Calu3 (cell line): ENCODE measurements at regions not wholly inside any gene's neighbourhood (a gene's known extent, or its start where the extent isn't known, plus 50 kb on each side); places are given as distances from the start of the nearest gene placed in this dataset.

ENCODE experiments used
- BruUV-seq: library from RNA; stranded (reverse); fragments of 400-500 nt; replicated peaks from 2 replicates; lab custom pipeline; 2021; lab: Mats Ljungman, UMichigan
- CTCF ChIA-PET: fragments of 300-600 bp; sonication (Branson Sonifier 250); formaldehyde crosslinking; loops from one replicate; lab custom pipeline; 2022; ENCODE audit warnings: antibody characterized with exemption; lab: Charles Lee
- DNase-seq: peaks from one replicate; pipeline ENCODE4 v3.0.0; 2022
- H3K27ac Mint-ChIP-seq: one replicate; pipeline ENCODE4 v1.8.0; 2022; ENCODE audit warnings: mixed read lengths; ENCODE audit not compliant: unreplicated experiment
- H3K27me3 Mint-ChIP-seq: one replicate; pipeline ENCODE4 v1.8.0; 2022; ENCODE audit warnings: mixed read lengths; ENCODE audit not compliant: unreplicated experiment
- H3K36me3 Mint-ChIP-seq: one replicate; pipeline ENCODE4 v1.8.0; 2022; ENCODE audit warnings: mild to moderate bottlenecking, moderate library complexity, mixed read lengths; ENCODE audit not compliant: insufficient read depth, unreplicated experiment
- H3K4me1 Mint-ChIP-seq: one replicate; pipeline ENCODE4 v1.8.0; 2022; ENCODE audit warnings: mild to moderate bottlenecking, low read depth, mixed read lengths; ENCODE audit not compliant: unreplicated experiment
- H3K4me3 Mint-ChIP-seq: one replicate; pipeline ENCODE4 v1.8.0; 2022; ENCODE audit warnings: mild to moderate bottlenecking, low read depth, moderate library complexity, mixed read lengths; ENCODE audit not compliant: unreplicated experiment
- H3K9me3 Mint-ChIP-seq: one replicate; pipeline ENCODE4 v1.8.0; 2022; ENCODE audit warnings: low read depth, mixed read lengths; ENCODE audit not compliant: unreplicated experiment
- CTCF ChIP-seq: fragments of 200-600 bp; IDR thresholded peaks from one replicate; pipeline ENCODE4 v1.8.0; 2022; ENCODE audit warnings: antibody characterized with exemption; ENCODE audit not compliant: unreplicated experiment
- intact Hi-C: fragments of 100-400 bp; cut with micrococcal nuclease; formaldehyde crosslinking; loops from one replicate; pipeline ENCODE4 v1.10.0; 2022; ENCODE audit not compliant: unreplicated experiment

- Mint-ChIP-seq H3K4me1 (no peaks in the 10 kb centered on the region), H3K27me3 (no peaks in the 10 kb centered on the region), H3K36me3 (no peaks in the 10 kb centered on the region), H3K27ac (no peak overlapping the region), H3K9me3 (no peaks in the 10 kb centered on the region), H3K4me3 (no peak overlapping the region)
- CTCF ChIA-PET, result no interaction called here
- DNase-seq, result no peak
- no TSS peak for BruUV-seq
- intact Hi-C loops, result no loop called here
- no peak for TF ChIP-seq CTCF
Measured at GRCh38 chr13:72634859-72635258, 92.6 kb downstream of the MZT1 start.

- DNase-seq, result no peak
Measured at GRCh38 chr13:72622546-72622945, 104.9 kb downstream of the MZT1 start.

GRCh38 chr13:72620874-72621273 lies 106.6 kb downstream of the MZT1 start:
- no peaks in the 10 kb centered on the region for H3K4me1 Mint-ChIP-seq
- no peaks in the 10 kb centered on the region for H3K9me3 Mint-ChIP-seq
- DNase-seq, result no peak
- H3K27me3 Mint-ChIP-seq, result no peaks in the 10 kb centered on the region
- H3K27ac Mint-ChIP-seq, result no peak overlapping the region
- CTCF ChIA-PET, result no interaction called here
- no peak overlapping the region for H3K4me3 Mint-ChIP-seq
- no peak for TF ChIP-seq CTCF
- no TSS peak for BruUV-seq
- intact Hi-C loops, result no loop called here
- H3K36me3 Mint-ChIP-seq, result no peaks in the 10 kb centered on the region

More at GRCh38 chr13:72622546-72622945, 104.9 kb downstream of the MZT1 start:
- intact Hi-C loops, result no loop called here
- no peak for TF ChIP-seq CTCF
- Mint-ChIP-seq H3K36me3 (no peaks in the 10 kb centered on the region), H3K4me1 (no peaks in the 10 kb centered on the region), H3K27ac (no peak overlapping the region), H3K9me3 (no peaks in the 10 kb centered on the region), H3K27me3 (no peaks in the 10 kb centered on the region), H3K4me3 (no peak overlapping the region)
- no TSS peak for BruUV-seq
- CTCF ChIA-PET, result no interaction called here

GRCh38 chr13:72617951-72618350 lies 109.5 kb downstream of the MZT1 start:
- no TSS peak for BruUV-seq
- CTCF ChIA-PET, result no interaction called here
- DNase-seq, result no peak
- Mint-ChIP-seq H3K9me3 (no peaks in the 10 kb centered on the region), H3K4me3 (no peak overlapping the region), H3K36me3 (no peaks in the 10 kb centered on the region), H3K27me3 (no peaks in the 10 kb centered on the region), H3K27ac (no peak overlapping the region), H3K4me1 (no peaks in the 10 kb centered on the region)
- no peak for TF ChIP-seq CTCF
- intact Hi-C loops, result no loop called here
